ENCODE measurements at regions not wholly inside any gene's neighbourhood (a gene's known extent, or its start where the extent isn't known, plus 50 kb on each side); places are given as distances from the start of the nearest gene placed in this dataset.

- H3K27ac ChIP-seq (ENCODE audit: low read length) = no peak overlapping the region
- DNase-seq (no peak), ATAC-seq (ENCODE audit: insufficient read depth, low read depth) (no peak)
- H3K4me3 ChIP-seq (ENCODE audit: low read depth in 1 of 2, low read length in 2 of 2) = no peak overlapping the region
- no peaks in the 10 kb centered on the region for H3K9me3 ChIP-seq (ENCODE audit: insufficient read depth, low read length, severe bottlenecking)
- no peak overlapping the region for H2AFZ ChIP-seq (ENCODE audit: low read depth, low read length)
- no peaks in the 10 kb centered on the region for H3K27me3 ChIP-seq (ENCODE audit: insufficient read depth, low read length, poor library complexity)
- H3K9ac ChIP-seq (ENCODE audit: low read depth, low read length) = no peak overlapping the region
- H3K36me3 ChIP-seq (ENCODE audit: insufficient read depth, low read length) = no peaks in the 10 kb centered on the region
- no peak for TF ChIP-seq CTCF (IDR thresholded peaks at IDR 0.05; ENCODE audit: borderline replicate concordance, extremely low read depth, low read length, poor library complexity, severe bottlenecking)
- TF ChIP-seq EZH2 (IDR thresholded peaks at IDR 0.05; ENCODE audit: borderline replicate concordance, low read depth, low read length, severe bottlenecking) = no peak
- no peak overlapping the region for H3K4me2 ChIP-seq (ENCODE audit: insufficient read depth, low read length)
- H3K79me2 ChIP-seq (ENCODE audit: insufficient read depth, low read length) = no peaks in the 10 kb centered on the region
- no peaks in the 10 kb centered on the region for H3K4me1 ChIP-seq (ENCODE audit: insufficient read depth, low read length)
- no peaks in the 10 kb centered on the region for H4K20me1 ChIP-seq (ENCODE audit: insufficient read depth, low read length)
These were observed 180.5 kb upstream of the B3GALT2 start for GRCh38 chr1:193366764-193367507.

DNA sequence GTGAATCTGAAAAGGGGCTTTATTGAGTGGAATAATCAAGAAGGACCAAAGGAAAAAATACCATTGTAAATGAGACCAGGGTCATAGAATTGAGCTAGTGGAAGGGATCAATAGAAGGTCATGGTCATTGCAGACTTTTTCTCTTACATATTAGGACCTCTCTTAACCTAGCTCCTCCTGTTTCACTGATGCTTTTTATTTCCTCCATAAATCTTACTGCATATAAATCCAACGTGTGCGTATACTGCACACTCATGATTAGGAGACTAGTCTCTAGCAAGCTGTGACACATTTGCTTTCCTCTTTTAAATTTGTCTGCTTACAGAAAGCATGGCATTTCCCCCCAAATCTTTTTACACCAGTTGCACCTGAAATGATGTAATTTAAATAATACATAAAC, 179.6 kb upstream of the B3GALT2 start:
- Histone ChIP-seq H3K9ac (ENCODE audit: low read depth, low read length) (no peak overlapping the region), H3K79me2 (ENCODE audit: insufficient read depth, low read length) (no peaks in the 10 kb centered on the region), H3K9me3 (ENCODE audit: insufficient read depth, low read length, severe bottlenecking) (no peaks in the 10 kb centered on the region), H3K4me2 (ENCODE audit: insufficient read depth, low read length) (no peak overlapping the region), H3K4me3 (ENCODE audit: low read depth in 1 of 2, low read length in 2 of 2) (no peak overlapping the region), H3K27me3 (ENCODE audit: insufficient read depth, low read length, poor library complexity) (no peaks in the 10 kb centered on the region), H4K20me1 (ENCODE audit: insufficient read depth, low read length) (no peaks in the 10 kb centered on the region), H3K36me3 (ENCODE audit: insufficient read depth, low read length) (no peaks in the 10 kb centered on the region), H2AFZ (ENCODE audit: low read depth, low read length) (no peak overlapping the region), H3K4me1 (ENCODE audit: insufficient read depth, low read length) (no peaks in the 10 kb centered on the region), H3K27ac (ENCODE audit: low read length) (no peak overlapping the region)
- no peak for DNase-seq
- TF ChIP-seq EZH2 (IDR thresholded peaks at IDR 0.05; ENCODE audit: borderline replicate concordance, low read depth, low read length, severe bottlenecking) (no peak), CTCF (IDR thresholded peaks at IDR 0.05; ENCODE audit: borderline replicate concordance, extremely low read depth, low read length, poor library complexity, severe bottlenecking) (no peak)
- no peak for ATAC-seq (ENCODE audit: insufficient read depth, low read depth)

DNA sequence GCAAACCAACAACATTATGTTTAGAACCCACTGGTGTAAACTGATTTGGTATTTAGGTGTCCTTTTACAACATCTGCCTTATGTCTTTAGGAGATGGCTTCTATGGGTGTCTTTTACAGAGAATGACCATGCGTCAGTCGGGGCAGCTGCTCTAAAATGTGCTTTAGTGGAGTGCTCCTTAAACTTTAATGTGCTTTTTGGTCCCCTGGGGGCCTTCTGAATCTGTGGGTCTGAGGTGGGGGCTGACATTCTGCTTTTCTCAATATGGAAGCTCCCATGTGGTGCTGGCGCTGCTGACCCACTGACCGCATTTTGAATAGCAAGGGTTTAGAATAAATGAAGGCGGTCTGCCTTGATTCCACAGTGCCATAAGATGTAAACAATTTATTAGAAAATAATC, 173.2 kb upstream of the B3GALT2 start:
- no peaks in the 10 kb centered on the region for H4K20me1 ChIP-seq (ENCODE audit: insufficient read depth, low read length)
- peaks cover 5% of the 10 kb centered on the region for H3K27me3 ChIP-seq (ENCODE audit: insufficient read depth, low read length, poor library complexity)
- H3K4me1 ChIP-seq (ENCODE audit: insufficient read depth, low read length) = no peaks in the 10 kb centered on the region
- H3K4me3 ChIP-seq (ENCODE audit: low read depth in 1 of 2, low read length in 2 of 2) = no peak overlapping the region
- no peak overlapping the region for H3K27ac ChIP-seq (ENCODE audit: low read length)
- no peak overlapping the region for H3K4me2 ChIP-seq (ENCODE audit: insufficient read depth, low read length)
- ATAC-seq (ENCODE audit: insufficient read depth, low read depth) (no peak), DNase-seq (no peak)
- H3K9ac ChIP-seq (ENCODE audit: low read depth, low read length) = no peak overlapping the region
- H2AFZ ChIP-seq (ENCODE audit: low read depth, low read length) = no peak overlapping the region
- TF ChIP-seq CTCF (IDR thresholded peaks at IDR 0.05; ENCODE audit: borderline replicate concordance, extremely low read depth, low read length, poor library complexity, severe bottlenecking) (no peak), EZH2 (IDR thresholded peaks at IDR 0.05; ENCODE audit: borderline replicate concordance, low read depth, low read length, severe bottlenecking) (no peak)
- no peaks in the 10 kb centered on the region for H3K9me3 ChIP-seq (ENCODE audit: insufficient read depth, low read length, severe bottlenecking)
- no peaks in the 10 kb centered on the region for H3K79me2 ChIP-seq (ENCODE audit: insufficient read depth, low read length)
- no peaks in the 10 kb centered on the region for H3K36me3 ChIP-seq (ENCODE audit: insufficient read depth, low read length)
